Activated naive CD4-positive, alpha-beta T cell treated with anti-CD3 and anti-CD28 coated beads for 36 hours (primary cell): ENCODE measurements at regions not wholly inside any gene's neighbourhood (a gene's known extent, or its start where the extent isn't known, plus 50 kb on each side); places are given as distances from the start of the nearest gene placed in this dataset.

Experiments used
- CTCF ChIA-PET: fragments of 350-600 bp; sonication (Branson Sonifier 250); formaldehyde crosslinking; loops from one replicate; lab custom pipeline; 2021; ENCODE audit warnings: antibody characterized with exemption; lab: Charles Lee
- DNase-seq: peaks from one replicate; pipeline ENCODE4 v3.0.0-alpha.2; 2020
- H3K27ac Mint-ChIP-seq: one replicate; pipeline ENCODE4 v1.8.0; 2021; ENCODE audit warnings: mild to moderate bottlenecking, mixed read lengths
- H3K27me3 Mint-ChIP-seq: one replicate; pipeline ENCODE4 v1.8.0; 2021; ENCODE audit warnings: low read depth, mixed read lengths
- H3K36me3 Mint-ChIP-seq: one replicate; pipeline ENCODE4 v1.8.0; 2021; ENCODE audit warnings: low read depth, mixed read lengths
- H3K4me1 Mint-ChIP-seq: one replicate; pipeline ENCODE4 v1.8.0; 2021; ENCODE audit warnings: low read depth, mixed read lengths
- H3K4me3 Mint-ChIP-seq: one replicate; pipeline ENCODE4 v1.8.0; 2021; ENCODE audit warnings: mild to moderate bottlenecking, moderate library complexity, mixed read lengths
- H3K9me3 Mint-ChIP-seq: one replicate; pipeline ENCODE4 v1.8.0; 2021; ENCODE audit warnings: mixed read lengths
- intact Hi-C: fragments of 100-400 bp; cut with micrococcal nuclease; formaldehyde crosslinking; loops from one replicate; pipeline ENCODE4 v1.15.1; 2023

GRCh38 chr1:101532377-101532776 lies 295.6 kb downstream of the S1PR1 start:
- H3K9me3 Mint-ChIP-seq = no peaks in the 10 kb centered on the region
- no peak overlapping the region for H3K27ac Mint-ChIP-seq
- CTCF ChIA-PET = no interaction called here
- DNase-seq = no peak
- intact Hi-C loops = no loop called here
- H3K4me1 Mint-ChIP-seq = no peaks in the 10 kb centered on the region
- H3K4me3 Mint-ChIP-seq = no peak overlapping the region
- no peaks in the 10 kb centered on the region for H3K36me3 Mint-ChIP-seq
- H3K27me3 Mint-ChIP-seq = peaks cover 3% of the 10 kb centered on the region

GRCh38 chr1:101540161-101540560 lies 303.3 kb downstream of the S1PR1 start:
- CTCF ChIA-PET = interaction anchor here (1.0 to 2.4 kb wide), 2 partner anchors 10 to 20 kb away, joined by 4 to 10 read pairs; no protein-coding TSS in a partner anchor

GRCh38 chr1:101546885-101547284 lies 310.1 kb downstream of the S1PR1 start:
- no peak overlapping the region for H3K27ac Mint-ChIP-seq
- H3K36me3 Mint-ChIP-seq = no peaks in the 10 kb centered on the region
- DNase-seq = no peak
- no peaks in the 10 kb centered on the region for H3K9me3 Mint-ChIP-seq
- H3K4me3 Mint-ChIP-seq = no peak overlapping the region
- intact Hi-C loops = no loop called here
- H3K4me1 Mint-ChIP-seq = no peaks in the 10 kb centered on the region
- CTCF ChIA-PET = no interaction called here
- no peaks in the 10 kb centered on the region for H3K27me3 Mint-ChIP-seq

More at GRCh38 chr1:101540161-101540560, 303.3 kb downstream of the S1PR1 start:
- Mint-ChIP-seq H3K9me3 (no peaks in the 10 kb centered on the region), H3K27ac (no peak overlapping the region), H3K4me1 (no peaks in the 10 kb centered on the region), H3K4me3 (no peak overlapping the region), H3K36me3 (no peaks in the 10 kb centered on the region), H3K27me3 (peaks cover 6% of the 10 kb centered on the region)
- intact Hi-C loops = no loop called here
- DNase-seq = no peak

DNA sequence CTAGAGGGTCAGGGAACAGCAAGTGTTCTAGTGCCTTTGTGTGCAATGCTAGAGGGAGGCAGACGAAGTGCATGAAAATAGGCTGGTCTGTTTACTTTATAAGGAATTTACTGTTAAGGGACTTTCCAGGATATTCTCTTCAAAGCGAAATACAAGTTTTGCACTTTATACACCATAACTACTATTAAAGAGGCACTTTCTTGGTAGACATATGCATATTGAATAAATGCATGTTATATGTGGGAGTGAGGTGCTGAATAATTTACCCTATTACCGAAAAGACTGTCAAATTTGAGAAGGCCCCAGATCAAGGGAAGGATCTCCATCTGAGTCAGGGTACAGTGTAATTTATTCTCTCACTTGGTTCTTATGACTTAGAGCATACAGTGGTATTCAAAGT lies 310.5 kb downstream of the S1PR1 start:
- Mint-ChIP-seq H3K27me3 (no peaks in the 10 kb centered on the region), H3K4me1 (no peaks in the 10 kb centered on the region), H3K36me3 (no peaks in the 10 kb centered on the region), H3K4me3 (no peak overlapping the region), H3K27ac (no peak overlapping the region), H3K9me3 (no peaks in the 10 kb centered on the region)
- intact Hi-C loops = no loop called here
- no peak for DNase-seq
- CTCF ChIA-PET = interaction anchor here (1.1 kb wide), 1 partner anchor 15 kb away, joined by 3 read pairs; no protein-coding TSS in a partner anchor

DNA sequence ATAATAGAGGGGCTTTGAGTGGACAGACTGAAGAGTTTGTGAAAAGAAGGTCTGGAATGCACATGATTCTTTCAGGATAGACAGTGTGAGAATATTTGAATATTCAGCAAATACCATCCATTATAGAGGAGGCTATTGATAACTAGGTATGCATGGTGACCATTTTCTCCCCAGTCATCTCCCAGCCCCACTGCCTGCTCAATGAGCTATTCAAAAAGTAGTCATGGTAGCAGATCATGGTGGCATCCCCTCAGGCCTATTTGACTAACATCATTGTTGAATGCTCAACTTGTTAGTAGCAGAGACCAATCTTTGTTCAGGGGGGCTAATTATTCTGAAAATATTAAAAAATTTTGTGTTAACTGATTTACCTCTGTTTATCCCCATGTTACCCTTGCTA lies 311.6 kb downstream of the S1PR1 start:
- H3K27ac Mint-ChIP-seq = no peak overlapping the region
- CTCF ChIA-PET = interaction anchor here (1.1 to 1.2 kb wide), 2 partner anchors 14 to 74 kb away, joined by 3 to 5 read pairs; no protein-coding TSS in a partner anchor
- no peaks in the 10 kb centered on the region for H3K4me1 Mint-ChIP-seq

DNA sequence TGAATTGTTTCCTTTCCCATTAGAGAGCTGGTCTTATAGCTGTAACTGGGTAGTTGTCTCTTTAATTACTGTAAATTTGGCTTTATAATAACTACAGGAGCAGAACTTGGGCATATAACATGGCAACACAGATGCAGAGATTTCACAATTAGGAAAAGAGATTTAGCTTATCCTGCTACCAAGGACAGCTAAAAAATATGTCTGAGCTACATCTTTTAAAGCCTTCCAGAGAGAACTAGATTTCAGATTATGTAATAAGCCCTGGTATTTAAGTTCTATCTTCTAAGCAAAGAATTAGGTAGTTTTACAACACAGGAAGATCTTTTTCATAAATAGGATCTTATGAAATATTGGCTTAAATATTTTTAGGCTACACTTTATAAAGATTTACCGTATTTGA lies 313.8 kb downstream of the S1PR1 start:
- H3K27me3 Mint-ChIP-seq = no peaks in the 10 kb centered on the region
- no peak overlapping the region for H3K27ac Mint-ChIP-seq
- DNase-seq = no peak
- CTCF ChIA-PET = interaction anchor here (1.5 kb wide), 1 partner anchor 18 kb away, joined by 3 read pairs; no protein-coding TSS in a partner anchor
- intact Hi-C loops = no loop called here
- no peaks in the 10 kb centered on the region for H3K36me3 Mint-ChIP-seq
- no peaks in the 10 kb centered on the region for H3K9me3 Mint-ChIP-seq
- H3K4me1 Mint-ChIP-seq = no peaks in the 10 kb centered on the region
- no peak overlapping the region for H3K4me3 Mint-ChIP-seq

More for the DNA sequence above, 311.6 kb downstream of the S1PR1 start:
- intact Hi-C loops = no loop called here
- H3K4me3 Mint-ChIP-seq = no peak overlapping the region
- no peak for DNase-seq
- no peaks in the 10 kb centered on the region for H3K27me3 Mint-ChIP-seq
- no peaks in the 10 kb centered on the region for H3K9me3 Mint-ChIP-seq
- no peaks in the 10 kb centered on the region for H3K36me3 Mint-ChIP-seq

DNA sequence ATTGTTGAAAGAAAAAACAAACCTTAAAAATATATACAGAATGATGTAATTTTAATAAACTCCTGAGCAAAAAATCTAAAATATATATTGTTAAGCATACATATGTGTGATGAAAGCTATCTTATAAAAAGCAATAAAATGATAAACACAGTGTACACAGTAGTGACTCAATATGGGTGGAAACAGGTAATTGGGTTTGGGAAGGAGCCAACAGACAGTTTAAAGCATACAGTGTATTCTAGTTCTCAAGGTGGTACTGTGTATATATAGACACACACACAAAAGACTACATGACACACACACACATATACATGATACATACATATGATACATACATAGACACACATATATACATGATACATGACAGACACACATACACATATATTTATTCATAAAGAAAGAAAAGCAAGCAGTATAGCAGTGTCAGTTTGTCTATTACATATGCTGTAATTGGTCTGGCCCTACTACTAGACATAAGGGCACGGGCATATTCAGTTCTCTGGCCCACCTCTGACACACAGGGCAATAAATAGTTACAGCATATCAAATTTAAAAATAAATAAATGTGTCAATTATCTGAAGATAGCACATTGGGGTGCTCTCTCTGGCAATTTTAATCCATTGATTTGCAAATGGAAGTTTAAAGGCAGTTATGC lies 330.2 kb downstream of the S1PR1 start:
- Mint-ChIP-seq H3K4me3 (no peak overlapping the region), H3K27me3 (peaks cover 2% of the 10 kb centered on the region), H3K9me3 (no peaks in the 10 kb centered on the region), H3K27ac (no peak overlapping the region), H3K4me1 (peaks cover 3% of the 10 kb centered on the region), H3K36me3 (no peaks in the 10 kb centered on the region)
- CTCF ChIA-PET = interaction anchor here (0.6 to 4.0 kb wide), 7 partner anchors 9 to 59 kb away, joined by 3 to 34 read pairs (median 8); no protein-coding TSS in a partner anchor
- DNase-seq = no peak
- intact Hi-C loops = loop anchor here (1.0 kb wide), 4 partner anchors 47 to 646 kb away; no protein-coding TSS in a partner anchor

DNA sequence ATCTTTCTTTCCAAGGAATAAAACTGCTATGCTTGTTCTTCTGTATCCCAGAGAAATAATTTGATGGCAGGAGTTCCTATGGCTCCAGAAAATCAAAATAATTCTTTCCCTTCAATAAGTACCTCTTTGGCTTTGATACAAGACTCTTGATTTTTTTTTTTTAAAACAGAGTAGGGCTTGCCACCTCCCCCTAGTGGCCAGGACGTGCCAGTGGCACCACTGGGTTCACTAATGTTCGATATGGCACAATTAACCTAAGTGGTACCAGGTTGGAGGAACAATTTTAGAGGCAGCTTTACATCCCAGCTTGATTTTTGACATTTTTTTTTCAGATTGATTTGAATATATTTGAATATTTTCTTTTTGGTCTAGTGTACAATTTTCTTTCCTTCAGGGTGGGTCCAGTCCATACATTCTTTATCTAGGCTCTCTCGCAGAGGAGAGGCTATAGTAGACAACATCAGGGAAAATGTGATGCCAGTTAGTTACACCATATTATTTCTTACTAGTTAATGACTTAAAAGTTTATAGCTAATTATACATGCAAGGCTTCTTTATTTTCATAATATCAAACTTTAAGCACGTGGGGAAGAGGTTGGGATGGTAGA lies 330.9 kb downstream of the S1PR1 start:
- CTCF ChIA-PET = interaction anchor here (0.6 to 4.0 kb wide), 14 partner anchors 9 to 274 kb away, joined by 3 to 34 read pairs (median 4); no protein-coding TSS in a partner anchor
- H3K4me3 Mint-ChIP-seq = no peak overlapping the region
- peaks cover 2% of the 10 kb centered on the region for H3K27me3 Mint-ChIP-seq
- peaks cover 3% of the 10 kb centered on the region for H3K4me1 Mint-ChIP-seq
- no peak overlapping the region for H3K27ac Mint-ChIP-seq
- H3K9me3 Mint-ChIP-seq = no peaks in the 10 kb centered on the region
- peak; percentile 64 for DNase-seq
- intact Hi-C loops = loop anchor here (1.0 kb wide), 4 partner anchors 47 to 646 kb away; no protein-coding TSS in a partner anchor
- H3K36me3 Mint-ChIP-seq = no peaks in the 10 kb centered on the region

GRCh38 chr1:101587741-101588140 lies 350.9 kb downstream of the S1PR1 start:
- Mint-ChIP-seq H3K4me1 (no peaks in the 10 kb centered on the region), H3K27me3 (peaks cover 9% of the 10 kb centered on the region), H3K27ac (no peak overlapping the region), H3K9me3 (no peaks in the 10 kb centered on the region), H3K4me3 (no peak overlapping the region), H3K36me3 (no peaks in the 10 kb centered on the region)
- intact Hi-C loops = no loop called here
- CTCF ChIA-PET = no interaction called here
- no peak for DNase-seq

- no peak for DNase-seq
- Mint-ChIP-seq H3K27me3 (peaks cover 4% of the 10 kb centered on the region), H3K9me3 (no peaks in the 10 kb centered on the region), H3K36me3 (no peaks in the 10 kb centered on the region), H3K4me3 (no peak overlapping the region), H3K27ac (no peak overlapping the region), H3K4me1 (no peaks in the 10 kb centered on the region)
- CTCF ChIA-PET = no interaction called here
- intact Hi-C loops = no loop called here
Measured at GRCh38 chr1:101588677-101589076, 351.9 kb downstream of the S1PR1 start.

- H3K4me1 Mint-ChIP-seq = no peaks in the 10 kb centered on the region
- intact Hi-C loops = no loop called here
- DNase-seq = no peak
- no peaks in the 10 kb centered on the region for H3K36me3 Mint-ChIP-seq
- CTCF ChIA-PET = no interaction called here
- no peaks in the 10 kb centered on the region for H3K9me3 Mint-ChIP-seq
- H3K27ac Mint-ChIP-seq = no peak overlapping the region
- H3K27me3 Mint-ChIP-seq = peaks cover 4% of the 10 kb centered on the region
- no peak overlapping the region for H3K4me3 Mint-ChIP-seq
Measured at GRCh38 chr1:101592845-101593244, 356.0 kb downstream of the S1PR1 start.

GRCh38 chr1:101595881-101596374 lies 359.1 kb downstream of the S1PR1 start:
- Mint-ChIP-seq H3K9me3 (no peaks in the 10 kb centered on the region), H3K4me1 (no peaks in the 10 kb centered on the region), H3K36me3 (no peaks in the 10 kb centered on the region), H3K4me3 (no peak overlapping the region), H3K27me3 (peaks cover 1% of the 10 kb centered on the region), H3K27ac (no peak overlapping the region)
- no peak for DNase-seq
- intact Hi-C loops = no loop called here
- CTCF ChIA-PET = no interaction called here
